ENCODE measurements at regions not wholly inside any gene's neighbourhood (a gene's known extent, or its start where the extent isn't known, plus 50 kb on each side); places are given as distances from the start of the nearest gene placed in this dataset.

- ATAC-seq = no peak
- H4K20me1 ChIP-seq (ENCODE audit: insufficient read depth) = no peaks in the 10 kb centered on the region
- H3K36me3 ChIP-seq (ENCODE audit: control insufficient read depth in 1 of 2, insufficient read depth in 2 of 2, low read length in 2 of 2) = no peaks in the 10 kb centered on the region
- ChIA-PET CTCF (no interaction called here), POLR2A (no interaction called here), RAD21 (ENCODE audit: low non-redundant PET in 1 of 2, low total read pairs in 2 of 2, uncharacterized antibody in 2 of 2, unreplicated experiment in 2 of 2) (no interaction called here)
- intact Hi-C loops (cut with micrococcal nuclease) = no loop called here
- no peak overlapping the region for H3K4me2 ChIP-seq (ENCODE audit: low read length)
- H3K9me3 ChIP-seq (ENCODE audit: control insufficient read depth in 1 of 2, insufficient read depth in 1 of 2, low read depth in 1 of 2, low read length in 2 of 2) = peaks cover 0 to 4% of the 10 kb centered on the region in 2 experiments; a peak in 1 of 4 replicates
- no peak overlapping the region for H2AFZ ChIP-seq (ENCODE audit: low read depth, low read length, poor library complexity, severe bottlenecking)
- no peak overlapping the region for H3K27ac ChIP-seq (ENCODE audit: low read depth, low read length)
- H3K79me2 ChIP-seq (ENCODE audit: insufficient read depth, low read length) = no peaks in the 10 kb centered on the region
- no peaks in the 10 kb centered on the region for H3K27me3 ChIP-seq (ENCODE audit: insufficient read depth, low read length)
- no peak overlapping the region for H3K9ac ChIP-seq (ENCODE audit: low read length)
- no peaks in the 10 kb centered on the region for H3K4me1 ChIP-seq (ENCODE audit: control insufficient read depth in 1 of 2, insufficient read depth in 2 of 2, low read length in 2 of 2)
- DNase-seq (ENCODE audit: low read depth, low spot score) = no peak
- H3K9me2 ChIP-seq (ENCODE audit: insufficient read depth) = no peaks in the 10 kb centered on the region
- H3K4me3 ChIP-seq (replicated peaks in 1 of 2; ENCODE audit: low read depth in 1 of 2, low read length in 2 of 2) = no peak overlapping the region
- no TSS peak for BruUV-seq (replicated peaks)
- TF ChIP-seq RAD21 (IDR thresholded peaks at IDR 0.05; ENCODE audit: low read depth) = no peak
These were observed 406.1 kb downstream of the GATA3 start for GRCh38 chr10:8460626-8461025.

GRCh38 chr10:8462565-8462964 lies 408.1 kb downstream of the GATA3 start:
- H3K9me3 ChIP-seq (ENCODE audit: control insufficient read depth in 1 of 2, insufficient read depth in 1 of 2, low read depth in 1 of 2, low read length in 2 of 2) = peaks cover 0 to 4% of the 10 kb centered on the region in 2 experiments; a peak in 1 of 4 replicates
- POLR2A ChIA-PET = no interaction called here
- H3K9ac ChIP-seq (ENCODE audit: low read length) = no peak overlapping the region
- no peak overlapping the region for H3K4me3 ChIP-seq (replicated peaks in 1 of 2; ENCODE audit: low read depth in 1 of 2, low read length in 2 of 2)
- H3K9me2 ChIP-seq (ENCODE audit: insufficient read depth) = no peaks in the 10 kb centered on the region
- no peaks in the 10 kb centered on the region for H3K4me1 ChIP-seq (ENCODE audit: control insufficient read depth in 1 of 2, insufficient read depth in 2 of 2, low read length in 2 of 2)
- no peak overlapping the region for H3K4me2 ChIP-seq (ENCODE audit: low read length)
- H3K79me2 ChIP-seq (ENCODE audit: insufficient read depth, low read length) = no peaks in the 10 kb centered on the region
- H3K27ac ChIP-seq (ENCODE audit: low read depth, low read length) = no peak overlapping the region
- no peaks in the 10 kb centered on the region for H4K20me1 ChIP-seq (ENCODE audit: insufficient read depth)
- no peak for TF ChIP-seq YY1 (IDR thresholded peaks at IDR 0.05; ENCODE audit: extremely low read depth, insufficient replicate concordance, low read depth, low read length)
- no peak for TF ChIP-seq FOSL1 (IDR thresholded peaks at IDR 0.05; ENCODE audit: low read depth)
- no peak for TF ChIP-seq REST (IDR thresholded peaks at IDR 0.05; ENCODE audit: low read depth)
- no peak for TF ChIP-seq EZH2phosphoT487 (IDR thresholded peaks at IDR 0.05; ENCODE audit: borderline replicate concordance)
- TF ChIP-seq RAD21 (IDR thresholded peaks at IDR 0.05; ENCODE audit: low read depth) = no peak
- TF ChIP-seq CEBPB (IDR thresholded peaks at IDR 0.05; ENCODE audit: low read depth) = no peak
- no peak for TF ChIP-seq SIN3A (IDR thresholded peaks at IDR 0.05; ENCODE audit: low read depth)
- no peak for TF ChIP-seq SRF (IDR thresholded peaks at IDR 0.05; ENCODE audit: low read depth)
- TF ChIP-seq ATF3 (IDR thresholded peaks at IDR 0.05) = no peak
- TF ChIP-seq ZFX (IDR thresholded peaks at IDR 0.05) = no peak
- no peak for TF ChIP-seq EGR1 (IDR thresholded peaks at IDR 0.05; ENCODE audit: low read depth)
- no peak for TF ChIP-seq POLR2AphosphoS5 (IDR thresholded peaks at IDR 0.05; ENCODE audit: low read depth, low read length)
- no peak for TF ChIP-seq JUND (IDR thresholded peaks at IDR 0.05)
- TF ChIP-seq EZH2 (IDR thresholded peaks at IDR 0.05) = no peak
- no peak for TF ChIP-seq ZBTB33 (IDR thresholded peaks at IDR 0.05; ENCODE audit: extremely low read depth, insufficient replicate concordance, low read length)
- no peak for ATAC-seq
- H3K27me3 ChIP-seq (ENCODE audit: insufficient read depth, low read length) = no peaks in the 10 kb centered on the region
- CTCF ChIA-PET = no interaction called here
- no TSS peak for BruUV-seq (replicated peaks)
- no peaks in the 10 kb centered on the region for H3K36me3 ChIP-seq (ENCODE audit: control insufficient read depth in 1 of 2, insufficient read depth in 2 of 2, low read length in 2 of 2)
- intact Hi-C loops (cut with micrococcal nuclease) = no loop called here
- RAD21 ChIA-PET (ENCODE audit: low non-redundant PET in 1 of 2, low total read pairs in 2 of 2, uncharacterized antibody in 2 of 2, unreplicated experiment in 2 of 2) = no interaction called here
- H2AFZ ChIP-seq (ENCODE audit: low read depth, low read length, poor library complexity, severe bottlenecking) = no peak overlapping the region
- no peak for DNase-seq (ENCODE audit: low read depth, low spot score)

All from HCT116 (cell line).